ENCODE measurements at regions not wholly inside any gene's neighbourhood (a gene's known extent, or its start where the extent isn't known, plus 50 kb on each side); places are given as distances from the start of the nearest gene placed in this dataset.
"Not testable (repeated sequence)": the region's sequence is repeated elsewhere in the genome, so short reads cannot be mapped to it uniquely, and the experiment has no call there.

GRCh38 chr15:30799565-30799964 is 104.2 kb upstream of the FAN1 start:
- peak in 2 of 6 experiments; percentile 39 to 40 for TF ChIP-seq CTCF (IDR thresholded peaks at IDR 0.05)
- TF ChIP-seq POLR2A (IDR thresholded peaks at IDR 0.05) = not testable (repeated sequence)

All from esophagus squamous epithelium (tissue), 4 donors.